ENCODE measurements at regions not wholly inside any gene's neighbourhood (a gene's known extent, or its start where the extent isn't known, plus 50 kb on each side); places are given as distances from the start of the nearest gene placed in this dataset.

DNA sequence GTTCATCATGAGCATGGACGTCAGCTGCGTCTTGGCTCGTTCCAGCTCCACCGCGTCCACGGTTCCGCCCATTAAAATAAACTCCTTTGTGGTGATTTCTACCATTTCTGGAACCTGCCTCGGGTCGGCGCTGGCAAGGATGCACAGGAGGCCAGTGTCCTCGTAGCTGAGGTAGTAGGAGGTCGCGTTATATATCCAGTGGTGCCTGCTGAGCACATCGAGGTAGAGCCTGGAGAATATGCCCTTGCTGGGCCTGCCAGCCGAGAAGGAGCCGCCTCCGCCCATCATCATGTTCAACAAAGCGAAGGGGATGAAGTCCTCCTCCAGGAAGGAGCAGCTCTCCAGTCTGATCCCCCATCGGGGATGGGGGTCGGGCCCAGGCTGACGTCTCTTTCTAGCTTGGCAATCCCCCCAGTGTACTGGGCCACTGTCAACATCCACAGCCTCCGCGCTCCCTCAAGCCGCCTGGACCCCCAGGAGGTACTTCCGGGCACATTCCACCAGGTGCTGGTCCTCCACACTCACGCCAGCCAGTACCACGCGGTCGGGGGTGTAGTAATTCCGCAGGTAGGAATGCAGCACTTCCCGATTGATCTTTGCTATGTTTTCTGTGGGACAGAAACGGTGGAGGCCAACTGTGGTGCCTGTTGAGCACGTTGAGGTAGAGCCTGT, 120.9 kb upstream of the GRID2 start:
- TF ChIP-seq, protein P1, sequence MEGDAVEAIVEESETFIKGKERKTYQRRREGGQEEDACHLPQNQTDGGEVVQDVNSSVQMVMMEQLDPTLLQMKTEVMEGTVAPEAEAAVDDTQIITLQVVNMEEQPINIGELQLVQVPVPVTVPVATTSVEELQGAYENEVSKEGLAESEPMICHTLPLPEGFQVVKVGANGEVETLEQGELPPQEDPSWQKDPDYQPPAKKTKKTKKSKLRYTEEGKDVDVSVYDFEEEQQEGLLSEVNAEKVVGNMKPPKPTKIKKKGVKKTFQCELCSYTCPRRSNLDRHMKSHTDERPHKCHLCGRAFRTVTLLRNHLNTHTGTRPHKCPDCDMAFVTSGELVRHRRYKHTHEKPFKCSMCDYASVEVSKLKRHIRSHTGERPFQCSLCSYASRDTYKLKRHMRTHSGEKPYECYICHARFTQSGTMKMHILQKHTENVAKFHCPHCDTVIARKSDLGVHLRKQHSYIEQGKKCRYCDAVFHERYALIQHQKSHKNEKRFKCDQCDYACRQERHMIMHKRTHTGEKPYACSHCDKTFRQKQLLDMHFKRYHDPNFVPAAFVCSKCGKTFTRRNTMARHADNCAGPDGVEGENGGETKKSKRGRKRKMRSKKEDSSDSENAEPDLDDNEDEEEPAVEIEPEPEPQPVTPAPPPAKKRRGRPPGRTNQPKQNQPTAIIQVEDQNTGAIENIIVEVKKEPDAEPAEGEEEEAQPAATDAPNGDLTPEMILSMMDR (IDR thresholded peaks at IDR 0.05; ENCODE audit: insufficient read depth, low read length, severe bottlenecking) = no peak
- FAIRE-seq (no peak), DNase-seq (ENCODE audit: low read depth) (no peak)
- Histone ChIP-seq H3K27me3 (ENCODE audit: control insufficient read depth, insufficient read depth, low read length) (no peaks in the 10 kb centered on the region), H3K4me3 (ENCODE audit: low read depth, low read length) (no peak overlapping the region), H3K36me3 (ENCODE audit: control insufficient read depth, insufficient read depth, low read length) (no peaks in the 10 kb centered on the region)

DNA sequence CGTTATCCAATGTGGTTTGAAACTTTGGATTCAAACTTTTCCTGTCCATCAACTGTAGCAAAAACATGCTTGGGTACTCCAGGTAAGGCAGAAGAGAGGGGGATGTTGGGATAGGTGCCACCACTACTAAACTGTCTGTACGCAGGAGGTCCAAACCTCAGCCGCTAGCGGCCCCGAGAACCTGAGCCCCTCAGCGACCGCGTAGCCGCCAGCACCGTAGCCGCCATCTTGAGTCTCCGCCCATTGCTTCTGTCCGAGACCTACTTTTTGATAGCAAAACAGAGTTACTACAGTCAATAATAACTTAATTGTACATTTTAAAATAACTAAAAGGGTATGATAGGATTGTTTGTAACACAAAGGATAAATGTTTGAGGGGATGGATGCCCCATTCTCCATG, 119.9 kb upstream of the GRID2 start:
- Histone ChIP-seq H3K36me3 (ENCODE audit: control insufficient read depth, insufficient read depth, low read length) (no peaks in the 10 kb centered on the region), H3K4me3 (ENCODE audit: low read depth, low read length) (no peak overlapping the region), H3K27me3 (ENCODE audit: control insufficient read depth, insufficient read depth, low read length) (no peaks in the 10 kb centered on the region)
- TF ChIP-seq, protein P1 (IDR thresholded peaks at IDR 0.05; ENCODE audit: insufficient read depth, low read length, severe bottlenecking) = no peak
- DNase-seq (ENCODE audit: low read depth) (no peak), FAIRE-seq (no peak)

GRCh38 chr4:92184566-92184965, 119.2 kb upstream of the GRID2 start:
- FAIRE-seq = no peak
- Histone ChIP-seq H3K4me3 (ENCODE audit: low read depth, low read length) (no peak overlapping the region), H3K27me3 (ENCODE audit: control insufficient read depth, insufficient read depth, low read length) (no peaks in the 10 kb centered on the region), H3K36me3 (ENCODE audit: control insufficient read depth, insufficient read depth, low read length) (no peaks in the 10 kb centered on the region)
- TF ChIP-seq, protein P1 (IDR thresholded peaks at IDR 0.05; ENCODE audit: insufficient read depth, low read length, severe bottlenecking) = no peak
- no peak for DNase-seq (ENCODE audit: low read depth)

- H3K27me3 ChIP-seq (ENCODE audit: control insufficient read depth, insufficient read depth, low read length) = no peaks in the 10 kb centered on the region
- TF ChIP-seq, protein P1 (IDR thresholded peaks at IDR 0.05; ENCODE audit: insufficient read depth, low read length, severe bottlenecking) = no peak
- FAIRE-seq (no peak), DNase-seq (ENCODE audit: low read depth) (no peak)
- H3K4me3 ChIP-seq (ENCODE audit: low read depth, low read length) = no peak overlapping the region
- H3K36me3 ChIP-seq (ENCODE audit: control insufficient read depth, insufficient read depth, low read length) = no peaks in the 10 kb centered on the region
Observed at GRCh38 chr4:92186239-92186638, 117.5 kb upstream of the GRID2 start.

DNA sequence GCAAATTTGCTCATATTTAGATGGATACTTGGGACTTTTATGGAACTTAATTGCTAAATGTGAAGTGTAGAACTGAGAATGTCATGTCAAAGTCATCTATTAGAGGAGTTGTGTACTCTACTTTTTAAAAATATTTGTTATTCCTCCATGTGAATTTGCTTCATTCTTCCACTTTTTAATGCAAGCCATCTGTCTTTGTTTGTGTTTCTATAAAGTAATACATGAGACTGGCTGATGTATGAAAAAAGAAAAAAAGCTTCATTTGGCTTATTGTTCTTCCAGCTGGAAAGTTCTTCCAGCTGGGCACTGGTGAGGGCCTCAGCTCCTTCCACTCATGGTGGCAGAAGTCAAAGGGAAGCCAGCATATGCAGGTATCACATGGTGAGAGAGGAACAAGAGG, 114.6 kb upstream of the GRID2 start:
- no peak overlapping the region for H3K4me3 ChIP-seq (ENCODE audit: low read depth, low read length)
- DNase-seq (ENCODE audit: low read depth) (no peak), FAIRE-seq (no peak)
- no peaks in the 10 kb centered on the region for H3K27me3 ChIP-seq (ENCODE audit: control insufficient read depth, insufficient read depth, low read length)
- no peaks in the 10 kb centered on the region for H3K36me3 ChIP-seq (ENCODE audit: control insufficient read depth, insufficient read depth, low read length)
- TF ChIP-seq, protein P1 (IDR thresholded peaks at IDR 0.05; ENCODE audit: insufficient read depth, low read length, severe bottlenecking) = no peak

DNA sequence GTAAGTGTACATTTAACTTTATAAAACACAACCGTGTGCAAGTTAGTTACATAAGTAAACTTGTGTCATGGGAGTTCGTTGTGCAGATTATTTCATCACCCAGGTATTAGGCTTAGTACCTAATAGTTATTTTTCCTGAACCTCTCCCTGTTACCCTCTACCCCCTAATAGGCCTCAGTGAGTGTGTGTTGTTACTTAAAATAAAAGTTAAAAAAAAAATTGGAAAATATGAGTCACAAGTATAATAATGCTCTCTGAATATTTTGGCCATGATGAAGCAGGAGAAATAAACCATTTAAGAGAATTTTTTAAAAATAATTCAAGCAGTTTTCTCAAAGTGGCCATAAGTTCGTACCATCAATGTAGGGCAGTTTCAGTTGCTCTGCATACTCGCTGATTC, 105.1 kb upstream of the GRID2 start:
- Histone ChIP-seq H3K36me3 (ENCODE audit: control insufficient read depth, insufficient read depth, low read length) (no peaks in the 10 kb centered on the region), H3K4me3 (ENCODE audit: low read depth, low read length) (no peak overlapping the region), H3K27me3 (ENCODE audit: control insufficient read depth, insufficient read depth, low read length) (no peaks in the 10 kb centered on the region)
- DNase-seq (ENCODE audit: low read depth) (peak; percentile 42), FAIRE-seq (no peak)
- TF ChIP-seq, protein P1 (IDR thresholded peaks at IDR 0.05; ENCODE audit: insufficient read depth, low read length, severe bottlenecking) = no peak

Data from bronchial epithelial cell (primary cell).